ENCODE measurements at regions not wholly inside any gene's neighbourhood (a gene's known extent, or its start where the extent isn't known, plus 50 kb on each side); places are given as distances from the start of the nearest gene placed in this dataset.

DNA sequence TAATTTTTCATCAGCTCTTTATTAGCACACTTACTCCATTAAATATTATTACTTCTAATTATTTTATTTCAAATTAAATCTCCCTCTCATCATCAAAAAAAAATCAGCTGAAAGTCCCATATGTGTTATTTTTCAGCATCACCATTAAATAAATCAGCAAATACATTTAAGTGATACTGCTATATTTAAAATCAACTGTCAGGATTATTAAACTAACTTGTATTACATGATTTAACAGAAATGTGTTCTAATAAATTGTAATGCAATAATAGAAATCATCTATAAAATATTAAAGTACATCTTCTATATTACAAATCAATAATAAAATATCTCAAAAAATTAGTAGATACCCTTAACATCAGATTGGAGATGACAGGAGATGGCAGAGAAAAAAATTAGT lies 538.6 kb upstream of the MIR17HG start:
- TF ChIP-seq, protein P1, sequence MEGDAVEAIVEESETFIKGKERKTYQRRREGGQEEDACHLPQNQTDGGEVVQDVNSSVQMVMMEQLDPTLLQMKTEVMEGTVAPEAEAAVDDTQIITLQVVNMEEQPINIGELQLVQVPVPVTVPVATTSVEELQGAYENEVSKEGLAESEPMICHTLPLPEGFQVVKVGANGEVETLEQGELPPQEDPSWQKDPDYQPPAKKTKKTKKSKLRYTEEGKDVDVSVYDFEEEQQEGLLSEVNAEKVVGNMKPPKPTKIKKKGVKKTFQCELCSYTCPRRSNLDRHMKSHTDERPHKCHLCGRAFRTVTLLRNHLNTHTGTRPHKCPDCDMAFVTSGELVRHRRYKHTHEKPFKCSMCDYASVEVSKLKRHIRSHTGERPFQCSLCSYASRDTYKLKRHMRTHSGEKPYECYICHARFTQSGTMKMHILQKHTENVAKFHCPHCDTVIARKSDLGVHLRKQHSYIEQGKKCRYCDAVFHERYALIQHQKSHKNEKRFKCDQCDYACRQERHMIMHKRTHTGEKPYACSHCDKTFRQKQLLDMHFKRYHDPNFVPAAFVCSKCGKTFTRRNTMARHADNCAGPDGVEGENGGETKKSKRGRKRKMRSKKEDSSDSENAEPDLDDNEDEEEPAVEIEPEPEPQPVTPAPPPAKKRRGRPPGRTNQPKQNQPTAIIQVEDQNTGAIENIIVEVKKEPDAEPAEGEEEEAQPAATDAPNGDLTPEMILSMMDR (IDR thresholded peaks at IDR 0.05), result no peak
- H3K27me3 ChIP-seq, result no peaks in the 10 kb centered on the region
- no peak overlapping the region for H3K27ac ChIP-seq
- no peaks in the 10 kb centered on the region for H3K9me3 ChIP-seq
- no peak for DNase-seq (ENCODE audit: low spot score in 2 of 2)
- H3K4me3 ChIP-seq, result no peak overlapping the region
- intact Hi-C loops (cut with DNase I), result no loop called here
- no peaks in the 10 kb centered on the region for H3K36me3 ChIP-seq
- H3K4me1 ChIP-seq, result no peaks in the 10 kb centered on the region

DNA sequence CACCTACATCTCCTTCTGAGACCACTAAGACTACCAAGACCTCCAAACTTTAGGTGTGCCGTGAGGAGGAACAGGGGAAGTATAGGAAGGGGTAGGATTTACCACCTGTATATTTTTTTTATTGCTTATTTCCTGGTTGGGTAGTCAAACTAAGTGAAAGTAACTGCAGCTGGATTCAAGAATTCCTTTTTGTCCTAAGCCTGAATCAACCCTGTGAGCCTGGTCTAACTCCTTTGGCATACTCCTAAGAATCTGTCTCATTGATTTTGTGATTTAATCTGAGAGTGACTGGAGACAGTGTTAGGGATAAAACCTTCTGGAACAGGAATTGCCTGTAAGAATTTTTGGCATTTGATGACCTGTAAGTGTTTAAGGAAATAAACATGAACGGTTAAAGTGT lies 523.5 kb upstream of the MIR17HG start:
- TF ChIP-seq, protein P1 (IDR thresholded peaks at IDR 0.05), result no peak
- Histone ChIP-seq H3K4me3 (no peak overlapping the region), H3K27ac (no peak overlapping the region), H3K36me3 (no peaks in the 10 kb centered on the region), H3K27me3 (no peaks in the 10 kb centered on the region), H3K4me1 (no peaks in the 10 kb centered on the region), H3K9me3 (no peaks in the 10 kb centered on the region)
- no peak for DNase-seq (ENCODE audit: low spot score in 2 of 2)
- intact Hi-C loops (cut with DNase I), result no loop called here

GRCh38 chr13:90826688-90827087 lies 520.8 kb upstream of the MIR17HG start:
- no peaks in the 10 kb centered on the region for H3K9me3 ChIP-seq
- TF ChIP-seq, protein P1 (IDR thresholded peaks at IDR 0.05), result no peak
- no peaks in the 10 kb centered on the region for H3K36me3 ChIP-seq
- H3K4me1 ChIP-seq, result no peaks in the 10 kb centered on the region
- no peak for DNase-seq (ENCODE audit: low spot score in 2 of 2)
- intact Hi-C loops (cut with DNase I), result no loop called here
- H3K27me3 ChIP-seq, result no peaks in the 10 kb centered on the region
- no peak overlapping the region for H3K4me3 ChIP-seq
- no peak overlapping the region for H3K27ac ChIP-seq

DNA sequence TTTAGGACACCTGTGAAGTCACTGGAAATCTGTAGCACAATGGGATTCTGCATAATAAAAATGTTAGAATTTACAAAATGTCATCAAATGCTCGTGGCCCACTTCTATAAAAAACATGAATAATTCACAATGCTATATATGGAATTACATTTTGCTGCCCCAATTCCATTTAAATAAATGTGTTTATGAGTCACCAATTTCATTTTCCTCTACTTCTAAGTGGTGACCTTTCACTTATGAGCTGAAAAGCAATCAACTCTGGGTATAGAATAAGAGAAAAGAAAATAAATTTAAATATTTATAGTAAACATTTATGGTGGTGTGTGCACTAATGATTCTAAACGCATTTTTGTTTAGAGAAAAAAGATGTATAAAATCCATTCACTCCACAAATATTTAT lies 516.7 kb upstream of the MIR17HG start:
- no peaks in the 10 kb centered on the region for H3K4me1 ChIP-seq
- TF ChIP-seq, protein P1 (IDR thresholded peaks at IDR 0.05), result no peak
- no peak overlapping the region for H3K4me3 ChIP-seq
- no peaks in the 10 kb centered on the region for H3K27me3 ChIP-seq
- H3K36me3 ChIP-seq, result no peaks in the 10 kb centered on the region
- no peak overlapping the region for H3K27ac ChIP-seq
- DNase-seq (ENCODE audit: low spot score in 2 of 2), result no peak
- H3K9me3 ChIP-seq, result no peaks in the 10 kb centered on the region
- intact Hi-C loops (cut with DNase I), result no loop called here

DNA sequence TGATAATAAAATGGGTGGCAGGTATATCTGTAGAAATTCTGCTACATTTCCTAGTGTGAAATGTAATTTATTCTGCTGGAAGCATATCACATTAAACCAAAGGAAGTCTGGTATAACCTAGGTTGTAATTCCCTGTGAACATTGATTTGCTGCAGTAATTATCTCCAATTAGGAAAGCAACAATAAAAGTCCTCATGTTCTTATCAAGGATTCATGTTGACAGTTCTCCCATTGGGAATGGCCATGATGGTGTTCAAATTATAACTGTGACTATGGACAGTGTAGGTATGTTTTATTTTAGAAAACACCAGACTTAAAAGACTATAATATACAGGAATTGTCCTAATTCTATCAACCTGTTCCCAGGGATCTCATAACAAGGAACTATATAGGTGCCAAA lies 513.5 kb upstream of the MIR17HG start:
- Histone ChIP-seq H3K27ac (no peak overlapping the region), H3K36me3 (no peaks in the 10 kb centered on the region), H3K27me3 (no peaks in the 10 kb centered on the region), H3K4me1 (no peaks in the 10 kb centered on the region), H3K9me3 (no peaks in the 10 kb centered on the region), H3K4me3 (no peak overlapping the region)
- intact Hi-C loops (cut with DNase I), result no loop called here
- TF ChIP-seq, protein P1 (IDR thresholded peaks at IDR 0.05), result no peak
- DNase-seq (ENCODE audit: low spot score in 2 of 2), result no peak

DNA sequence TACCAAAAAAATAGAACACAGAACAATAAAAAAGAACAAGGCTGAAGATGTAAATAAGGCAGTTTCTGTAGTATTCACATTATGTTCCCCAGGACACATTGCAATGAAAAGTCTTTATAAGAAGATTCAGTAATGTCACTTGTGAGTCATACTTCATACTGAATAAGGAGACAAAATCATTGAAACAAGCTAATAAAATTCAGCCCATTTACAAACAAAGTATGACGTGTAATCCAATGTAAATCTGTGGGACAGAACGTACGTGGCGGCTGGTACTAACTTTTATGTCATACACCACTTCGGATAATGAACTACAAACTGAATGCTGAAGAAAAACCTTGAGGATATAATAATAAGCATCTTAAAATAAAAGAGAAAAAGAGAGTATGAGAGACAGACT lies 512.8 kb upstream of the MIR17HG start:
- Histone ChIP-seq H3K4me1 (no peaks in the 10 kb centered on the region), H3K9me3 (no peaks in the 10 kb centered on the region), H3K27ac (no peak overlapping the region), H3K4me3 (no peak overlapping the region), H3K27me3 (no peaks in the 10 kb centered on the region), H3K36me3 (no peaks in the 10 kb centered on the region)
- TF ChIP-seq, protein P1 (IDR thresholded peaks at IDR 0.05), result no peak
- no peak for DNase-seq (ENCODE audit: low spot score in 2 of 2)
- intact Hi-C loops (cut with DNase I), result no loop called here
